MM.1S (cell line): ENCODE measurements at regions not wholly inside any gene's neighbourhood (a gene's known extent, or its start where the extent isn't known, plus 50 kb on each side); places are given as distances from the start of the nearest gene placed in this dataset.

ENCODE experiments used
- DNase-seq: peaks from one replicate; pipeline ENCODE4 v3.0.0-alpha.2; 2015
- H2AFZ ChIP-seq: fragments of 300-600 bp; sonication (generic); 2 replicates; pipeline ENCODE4 v1.6.0; 2016; ENCODE audit warnings: antibody characterized with exemption, low read length
- H3F3A ChIP-seq: fragments of 300-600 bp; sonication (generic); 2 replicates; pipeline ENCODE4 v1.6.1; 2016; ENCODE audit warnings: mild to moderate bottlenecking, antibody characterized with exemption, low read length, moderate library complexity, mixed read lengths; ENCODE audit not compliant: insufficient read depth
- H3K27ac ChIP-seq: fragments of 300-600 bp; sonication (generic); 2 replicates; pipeline ENCODE4 v1.5.1; 2016; ENCODE audit warnings: mild to moderate bottlenecking, low read length
- H3K27me3 ChIP-seq: fragments of 300-600 bp; sonication (generic); replicated peaks from 2 replicates; pipeline ENCODE4 v1.6.0; 2016; ENCODE audit warnings: low read length; ENCODE audit not compliant: insufficient read depth
- H3K36me3 ChIP-seq: fragments of 300-600 bp; sonication (generic); replicated peaks from 2 replicates; pipeline ENCODE4 v1.6.1; 2016; ENCODE audit warnings: mild to moderate bottlenecking, low read length, mixed read lengths; ENCODE audit not compliant: insufficient read depth
- H3K4me1 ChIP-seq: fragments of 300-600 bp; sonication (generic); 2 replicates; pipeline ENCODE4 v1.6.1; 2016; ENCODE audit warnings: low read length, mixed read lengths
- H3K4me2 ChIP-seq: fragments of 300-600 bp; sonication (generic); 2 replicates; pipeline ENCODE4 v1.6.0; 2016; ENCODE audit warnings: low read depth, low read length
- H3K4me3 ChIP-seq: fragments of 300-600 bp; sonication (generic); 2 replicates; pipeline ENCODE4 v1.5.1; 2016; ENCODE audit warnings: low read length, mixed read lengths
- H3K79me2 ChIP-seq: fragments of 300-600 bp; sonication (generic); 2 replicates; pipeline ENCODE4 v1.6.1; 2016; ENCODE audit warnings: mixed run types, low read length, mixed read lengths
- H3K9ac ChIP-seq: fragments of 300-600 bp; sonication (generic); 2 replicates; pipeline ENCODE4 v1.6.1; 2016; ENCODE audit warnings: low read length, mixed read lengths
- H3K9me2 ChIP-seq: fragments of 300-600 bp; sonication (generic); replicated peaks from 2 replicates; pipeline ENCODE4 v1.6.1; 2016; ENCODE audit warnings: mild to moderate bottlenecking, low read length, mixed read lengths; ENCODE audit not compliant: insufficient read depth
- H3K9me3 ChIP-seq: fragments of 300-600 bp; sonication (generic); replicated peaks from 2 replicates; pipeline ENCODE4 v1.6.1; 2016; ENCODE audit warnings: mild to moderate bottlenecking, low read length, mixed read lengths; ENCODE audit not compliant: insufficient read depth
- H4K20me1 ChIP-seq: fragments of 300-600 bp; sonication (generic); 2 replicates; pipeline ENCODE4 v1.6.1; 2016; ENCODE audit warnings: mild to moderate bottlenecking, low read length, moderate library complexity, mixed read lengths; ENCODE audit not compliant: insufficient read depth
- CTCF ChIP-seq: fragments of 300-600 bp; sonication (generic); IDR thresholded peaks from 2 replicates; pipeline ENCODE4 v1.5.1; 2016; ENCODE audit warnings: antibody characterized with exemption, low read length, mixed read lengths
- EZH2 ChIP-seq: fragments of 300-600 bp; sonication (generic); optimal IDR thresholded peaks from 2 replicates; pipeline ENCODE3; 2017; ENCODE audit warnings: low read depth, mild to moderate bottlenecking, antibody characterized with exemption, low read length, mixed read lengths
- EZH2phosphoT487 ChIP-seq: fragments of 300-600 bp; sonication (generic); IDR thresholded peaks from 2 replicates; pipeline ENCODE4 v1.6.1; 2018; ENCODE audit warnings: antibody characterized with exemption, low read length

- TF ChIP-seq EZH2phosphoT487 (no peak), CTCF (no peak)
- Histone ChIP-seq H3K9me2 (no peaks in the 10 kb centered on the region), H4K20me1 (no peaks in the 10 kb centered on the region), H3K27me3 (peaks cover 85% of the 10 kb centered on the region), H3K79me2 (no peaks in the 10 kb centered on the region), H3K9me3 (no peaks in the 10 kb centered on the region), H3K4me2 (no peak overlapping the region), H3F3A (no peaks in the 10 kb centered on the region), H3K36me3 (no peaks in the 10 kb centered on the region), H2AFZ (no peak overlapping the region), H3K9ac (no peak overlapping the region), H3K27ac (no peak overlapping the region), H3K4me3 (no peak overlapping the region), H3K4me1 (no peaks in the 10 kb centered on the region)
- DNase-seq: no peak
These were observed 598.1 kb downstream of the NPHP4 start for GRCh38 chr1:5394111-5394510.

GRCh38 chr1:5393603-5394002, 598.6 kb downstream of the NPHP4 start:
- no peaks in the 10 kb centered on the region for H3F3A ChIP-seq
- H3K4me2 ChIP-seq: no peak overlapping the region
- peaks cover 90% of the 10 kb centered on the region for H3K27me3 ChIP-seq
- no peak overlapping the region for H3K9ac ChIP-seq
- no peak overlapping the region for H3K27ac ChIP-seq
- no peak for TF ChIP-seq CTCF
- no peak for TF ChIP-seq EZH2phosphoT487
- no peak for TF ChIP-seq EZH2
- no peak for DNase-seq
- no peaks in the 10 kb centered on the region for H3K36me3 ChIP-seq
- H2AFZ ChIP-seq: no peak overlapping the region
- H4K20me1 ChIP-seq: no peaks in the 10 kb centered on the region
- no peak overlapping the region for H3K4me3 ChIP-seq
- no peaks in the 10 kb centered on the region for H3K4me1 ChIP-seq
- H3K9me3 ChIP-seq: no peaks in the 10 kb centered on the region
- no peaks in the 10 kb centered on the region for H3K79me2 ChIP-seq
- H3K9me2 ChIP-seq: no peaks in the 10 kb centered on the region

DNA sequence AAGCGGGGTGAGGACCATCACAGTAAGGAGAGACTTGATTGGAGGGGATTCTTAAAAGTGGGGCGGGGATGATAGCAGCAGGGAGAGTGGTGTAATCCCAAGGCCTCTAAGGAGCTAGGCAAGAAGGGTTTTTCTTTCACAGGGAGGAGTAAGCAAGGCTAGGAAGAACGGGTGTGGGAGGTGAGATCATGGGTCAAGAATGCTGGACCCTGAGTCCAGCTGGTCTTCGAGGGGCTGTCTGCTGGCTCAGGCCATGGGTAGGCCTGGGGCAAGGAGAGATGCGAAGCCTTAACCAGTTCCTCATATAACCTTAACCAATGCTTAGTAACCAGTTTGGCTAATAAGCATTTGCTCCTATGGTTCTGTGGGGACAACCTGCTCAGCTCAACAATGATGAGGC, 599.1 kb downstream of the NPHP4 start:
- no peaks in the 10 kb centered on the region for H3K4me1 ChIP-seq
- no peaks in the 10 kb centered on the region for H3K9me3 ChIP-seq
- peaks cover 95% of the 10 kb centered on the region for H3K27me3 ChIP-seq

More for the DNA sequence above, 599.1 kb downstream of the NPHP4 start:
- Histone ChIP-seq H3F3A (no peaks in the 10 kb centered on the region), H3K79me2 (no peaks in the 10 kb centered on the region), H2AFZ (no peak overlapping the region), H3K4me2 (no peak overlapping the region), H3K9ac (no peak overlapping the region), H4K20me1 (no peaks in the 10 kb centered on the region), H3K27ac (no peak overlapping the region), H3K9me2 (no peaks in the 10 kb centered on the region), H3K36me3 (no peaks in the 10 kb centered on the region), H3K4me3 (no peak overlapping the region)
- TF ChIP-seq CTCF (no peak), EZH2 (no peak), EZH2phosphoT487 (no peak)
- no peak for DNase-seq
